ENCODE measurements at regions not wholly inside any gene's neighbourhood (a gene's known extent, or its start where the extent isn't known, plus 50 kb on each side); places are given as distances from the start of the nearest gene placed in this dataset.
"Not testable (repeated sequence)": the region's sequence is repeated elsewhere in the genome, so short reads cannot be mapped to it uniquely, and the experiment has no call there.

DNA sequence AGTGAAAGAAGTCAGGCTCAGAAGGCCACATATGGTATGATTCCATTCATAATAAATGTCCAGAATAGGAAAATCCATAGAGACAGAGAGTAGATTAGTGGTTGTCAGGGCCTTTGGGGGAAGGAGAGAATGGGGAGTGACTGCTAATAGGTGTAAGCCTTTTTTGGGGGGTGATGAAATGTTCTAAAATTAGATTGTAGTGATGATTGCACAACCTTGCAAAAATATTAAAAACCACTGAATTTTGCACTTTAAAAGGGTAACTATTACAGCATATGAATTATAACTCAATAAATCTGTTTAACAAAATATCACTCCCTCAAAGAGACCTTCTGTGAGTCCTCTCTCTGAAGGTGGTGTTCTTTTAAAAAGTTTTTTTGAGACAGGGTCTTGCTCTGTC lies 72.3 kb upstream of the GRK3 start:
- Histone ChIP-seq H3K27me3 (ENCODE audit: control insufficient read depth, insufficient read depth, low read length) (no peaks in the 10 kb centered on the region), H3K27ac (ENCODE audit: low read depth, low read length) (no peak overlapping the region), H3K9ac (ENCODE audit: low read length) (no peak overlapping the region), H3K4me3 (ENCODE audit: low read depth, low read length) (no peak overlapping the region), H3K36me3 (ENCODE audit: control insufficient read depth, insufficient read depth, low read length) (no peaks in the 10 kb centered on the region), H3K4me1 (ENCODE audit: control insufficient read depth, insufficient read depth, low read length) (peaks cover 10% of the 10 kb centered on the region), H3K9me3 (ENCODE audit: control insufficient read depth, insufficient read depth, low read depth, low read length) (no peaks in the 10 kb centered on the region; the same call in 1 of the 2 replicates)

DNA sequence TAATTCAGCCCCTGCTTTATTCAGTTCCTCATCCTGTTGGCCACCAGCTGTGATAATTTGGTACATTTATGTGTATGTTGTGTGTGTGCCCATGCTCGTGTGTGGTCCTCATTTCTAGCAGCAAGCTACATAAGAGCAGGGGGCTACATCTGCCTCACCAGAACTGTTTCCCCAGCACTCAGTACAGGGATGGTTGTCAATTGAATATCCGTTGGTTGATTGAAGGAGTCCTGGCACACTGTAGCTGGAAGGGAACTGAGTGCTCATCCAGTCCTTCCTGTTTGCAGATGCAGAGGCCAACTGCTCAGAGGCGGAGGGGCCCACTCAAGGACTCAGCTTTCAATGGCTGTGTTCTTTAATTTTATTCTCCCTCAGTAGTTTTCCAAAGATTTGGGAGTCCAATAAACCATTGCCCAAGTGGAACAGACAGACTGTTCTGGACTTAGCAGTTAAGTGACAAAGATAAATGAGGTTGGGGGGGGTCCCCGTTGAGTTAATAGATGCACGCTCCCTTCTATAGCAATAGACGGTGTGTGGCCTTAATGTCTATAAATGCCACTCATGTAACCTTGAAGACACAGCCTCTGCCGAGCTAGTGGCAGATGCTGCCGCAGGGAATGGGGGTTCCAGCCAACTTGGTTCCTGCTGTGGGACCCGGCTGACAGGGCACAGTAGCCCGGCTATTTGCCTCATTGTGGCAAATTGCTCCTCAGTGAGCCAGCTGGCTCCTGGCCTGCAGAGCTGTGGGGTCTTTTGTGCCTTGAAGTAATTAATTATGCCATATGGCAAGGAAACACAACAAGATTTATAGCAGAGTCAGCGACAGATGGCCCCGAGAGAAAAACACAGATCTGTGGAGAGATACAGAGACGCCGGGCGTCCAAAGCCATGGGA lies 71.4 kb upstream of the GRK3 start:
- Histone ChIP-seq H3K9ac (ENCODE audit: low read length) (no peak overlapping the region), H3K27me3 (ENCODE audit: control insufficient read depth, insufficient read depth, low read length) (no peaks in the 10 kb centered on the region), H3K36me3 (ENCODE audit: control insufficient read depth, insufficient read depth, low read length) (no peaks in the 10 kb centered on the region), H3K9me3 (ENCODE audit: control insufficient read depth, insufficient read depth, low read depth, low read length) (no peaks in the 10 kb centered on the region; the same call in 1 of the 2 replicates), H3K4me1 (ENCODE audit: control insufficient read depth, insufficient read depth, low read length) (peaks cover 10% of the 10 kb centered on the region), H3K4me3 (ENCODE audit: low read depth, low read length) (no peak overlapping the region), H3K27ac (ENCODE audit: low read depth, low read length) (no peak overlapping the region)

DNA sequence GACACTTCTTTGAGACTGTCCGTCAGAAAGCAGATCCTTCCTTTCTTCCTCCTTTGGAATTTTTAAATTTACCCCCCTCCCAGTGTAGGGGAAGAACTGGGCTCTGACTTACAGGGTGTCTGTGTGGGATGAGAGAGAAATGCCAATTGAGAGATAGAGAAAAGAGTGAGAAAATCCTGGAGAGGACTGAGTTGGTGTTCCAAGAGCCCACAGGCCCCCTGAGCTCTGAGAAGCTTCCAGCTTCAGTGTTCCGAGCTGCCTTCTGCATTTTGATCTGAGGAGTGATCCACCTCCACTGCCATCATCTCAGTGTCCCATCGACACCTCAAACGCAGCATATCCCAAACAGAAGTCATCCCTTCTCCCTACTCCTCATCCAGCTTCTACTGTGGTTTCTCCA lies 70.7 kb upstream of the GRK3 start:
- H3K4me1 ChIP-seq (ENCODE audit: control insufficient read depth, insufficient read depth, low read length): peaks cover 10% of the 10 kb centered on the region
- H3K9ac ChIP-seq (ENCODE audit: low read length): no peak overlapping the region
- no peak overlapping the region for H3K4me3 ChIP-seq (ENCODE audit: low read depth, low read length)
- H3K27ac ChIP-seq (ENCODE audit: low read depth, low read length): no peak overlapping the region
- no peaks in the 10 kb centered on the region; the same call in 1 of the 2 replicates for H3K9me3 ChIP-seq (ENCODE audit: control insufficient read depth, insufficient read depth, low read depth, low read length)
- no peaks in the 10 kb centered on the region for H3K27me3 ChIP-seq (ENCODE audit: control insufficient read depth, insufficient read depth, low read length)
- no peaks in the 10 kb centered on the region for H3K36me3 ChIP-seq (ENCODE audit: control insufficient read depth, insufficient read depth, low read length)

DNA sequence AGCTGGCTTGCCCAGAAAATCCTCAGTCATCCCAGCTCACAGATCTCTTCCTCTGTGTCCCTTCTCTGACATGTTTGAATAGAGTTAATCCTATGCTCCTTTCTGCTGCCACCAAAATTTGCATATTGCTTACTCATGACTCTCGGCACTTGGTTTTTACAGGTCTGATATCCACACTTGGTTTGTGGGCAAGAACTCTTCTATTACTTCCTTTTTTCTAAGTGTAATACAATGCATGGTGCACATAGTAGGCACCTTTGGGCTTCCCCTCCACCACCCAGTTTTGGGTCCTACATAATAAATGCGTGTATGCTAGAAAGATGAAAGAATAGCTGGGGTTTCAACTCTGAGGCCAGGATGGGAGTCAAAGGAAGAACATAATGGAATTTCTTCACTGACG lies 69.7 kb upstream of the GRK3 start:
- Histone ChIP-seq H3K4me1 (ENCODE audit: control insufficient read depth, insufficient read depth, low read length) (peaks cover 10% of the 10 kb centered on the region), H3K27ac (ENCODE audit: low read depth, low read length) (no peak overlapping the region), H3K9ac (ENCODE audit: low read length) (no peak overlapping the region), H3K9me3 (ENCODE audit: control insufficient read depth, insufficient read depth, low read depth, low read length) (no peaks in the 10 kb centered on the region; the same call in 1 of the 2 replicates), H3K4me3 (ENCODE audit: low read depth, low read length) (no peak overlapping the region), H3K36me3 (ENCODE audit: control insufficient read depth, insufficient read depth, low read length) (no peaks in the 10 kb centered on the region), H3K27me3 (ENCODE audit: control insufficient read depth, insufficient read depth, low read length) (no peaks in the 10 kb centered on the region)

DNA sequence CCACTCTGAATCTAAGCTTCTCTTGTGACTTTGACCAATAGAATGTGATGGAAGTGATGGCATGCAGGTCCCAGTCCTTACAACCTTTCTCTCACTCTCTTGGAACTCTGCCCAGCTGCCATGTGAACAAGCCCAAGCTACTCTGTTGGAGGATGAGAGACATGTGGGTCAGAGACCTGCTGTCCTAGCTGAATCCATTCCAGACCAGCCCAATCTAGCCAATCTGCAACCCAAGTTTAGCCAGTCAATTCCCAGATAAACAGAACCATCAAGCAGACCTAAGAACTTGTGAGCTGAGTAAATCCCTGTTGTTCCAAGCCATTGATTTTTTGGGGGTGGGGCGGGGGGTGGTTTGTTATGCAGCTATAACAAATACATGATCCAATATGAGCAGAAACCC lies 69.2 kb upstream of the GRK3 start:
- H3K36me3 ChIP-seq (ENCODE audit: control insufficient read depth, insufficient read depth, low read length): no peaks in the 10 kb centered on the region
- peaks cover 10% of the 10 kb centered on the region for H3K4me1 ChIP-seq (ENCODE audit: control insufficient read depth, insufficient read depth, low read length)
- no peak overlapping the region for H3K27ac ChIP-seq (ENCODE audit: low read depth, low read length)
- no peaks in the 10 kb centered on the region for H3K27me3 ChIP-seq (ENCODE audit: control insufficient read depth, insufficient read depth, low read length)
- H3K4me3 ChIP-seq (ENCODE audit: low read depth, low read length): no peak overlapping the region
- H3K9me3 ChIP-seq (ENCODE audit: control insufficient read depth, insufficient read depth, low read depth, low read length): no peaks in the 10 kb centered on the region
- no peak overlapping the region for H3K9ac ChIP-seq (ENCODE audit: low read length)

DNA sequence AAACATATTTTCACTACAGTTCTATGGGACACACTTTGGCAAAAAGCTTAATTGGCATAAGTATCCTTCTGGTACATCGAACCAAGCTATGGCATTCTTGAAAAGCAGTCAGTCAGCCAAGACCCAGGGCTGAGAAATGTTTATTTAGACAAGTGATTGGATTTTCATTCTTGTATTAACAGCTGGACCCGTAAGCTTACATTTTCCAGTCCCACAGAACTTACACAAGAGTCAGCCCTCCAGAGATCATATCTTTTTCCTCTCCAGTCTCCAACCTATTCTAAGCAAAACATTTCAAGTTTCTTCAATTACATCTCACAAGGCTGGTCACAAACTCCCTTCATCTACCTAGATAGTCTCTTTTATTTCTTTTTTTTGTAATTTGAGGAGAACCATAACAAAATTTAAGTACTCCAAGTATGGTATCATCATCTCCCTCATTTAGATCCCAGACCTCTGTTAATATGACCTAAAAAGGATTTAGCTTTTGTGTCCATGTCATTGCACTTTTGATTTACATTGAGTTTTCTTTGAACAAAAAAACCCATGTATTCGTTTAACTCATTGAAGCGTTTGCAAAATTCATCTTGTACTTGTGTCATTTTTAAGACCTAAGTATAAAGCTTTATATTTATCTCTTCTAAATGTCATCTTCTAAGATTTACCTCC lies 67.9 kb upstream of the GRK3 start:
- H3K36me3 ChIP-seq (ENCODE audit: control insufficient read depth, insufficient read depth, low read length): no peaks in the 10 kb centered on the region
- H3K9ac ChIP-seq (ENCODE audit: low read length): no peak overlapping the region
- H3K27me3 ChIP-seq (ENCODE audit: control insufficient read depth, insufficient read depth, low read length): no peaks in the 10 kb centered on the region
- H3K9me3 ChIP-seq (ENCODE audit: control insufficient read depth, insufficient read depth, low read depth, low read length): no peaks in the 10 kb centered on the region
- peaks cover 10% of the 10 kb centered on the region for H3K4me1 ChIP-seq (ENCODE audit: control insufficient read depth, insufficient read depth, low read length)
- H3K27ac ChIP-seq (ENCODE audit: low read depth, low read length): no peak overlapping the region
- H3K4me3 ChIP-seq (ENCODE audit: low read depth, low read length): no peak overlapping the region

DNA sequence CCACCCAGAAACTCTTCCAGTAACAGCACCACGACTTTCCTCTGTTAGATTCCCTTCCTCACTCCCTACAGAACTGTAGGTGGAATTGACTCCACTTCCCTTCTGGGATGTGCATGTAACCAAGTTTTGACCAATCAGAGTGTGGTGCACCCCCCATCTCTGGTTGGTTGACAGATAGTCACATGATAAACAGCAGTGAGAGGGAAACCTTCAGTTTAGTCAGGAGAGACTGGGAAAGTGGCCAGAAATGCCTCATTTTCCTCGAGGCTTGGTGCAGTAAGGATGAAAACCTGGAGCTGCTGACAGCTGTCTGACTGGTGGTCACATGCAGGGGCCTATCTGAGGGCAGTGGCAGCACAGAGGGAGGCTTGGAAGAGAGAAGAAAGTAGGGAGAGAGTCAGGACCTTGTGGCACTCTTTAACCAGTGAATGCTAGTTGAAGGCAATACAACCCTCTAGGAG lies 67.3 kb upstream of the GRK3 start:
- H3K4me1 ChIP-seq (ENCODE audit: control insufficient read depth, insufficient read depth, low read length): peaks cover 10% of the 10 kb centered on the region
- no peak overlapping the region for H3K27ac ChIP-seq (ENCODE audit: low read depth, low read length)
- H3K9me3 ChIP-seq (ENCODE audit: control insufficient read depth, insufficient read depth, low read depth, low read length): no peaks in the 10 kb centered on the region
- no peaks in the 10 kb centered on the region for H3K27me3 ChIP-seq (ENCODE audit: control insufficient read depth, insufficient read depth, low read length)
- no peaks in the 10 kb centered on the region for H3K36me3 ChIP-seq (ENCODE audit: control insufficient read depth, insufficient read depth, low read length)
- no peak overlapping the region for H3K9ac ChIP-seq (ENCODE audit: low read length)
- no peak overlapping the region for H3K4me3 ChIP-seq (ENCODE audit: low read depth, low read length)

DNA sequence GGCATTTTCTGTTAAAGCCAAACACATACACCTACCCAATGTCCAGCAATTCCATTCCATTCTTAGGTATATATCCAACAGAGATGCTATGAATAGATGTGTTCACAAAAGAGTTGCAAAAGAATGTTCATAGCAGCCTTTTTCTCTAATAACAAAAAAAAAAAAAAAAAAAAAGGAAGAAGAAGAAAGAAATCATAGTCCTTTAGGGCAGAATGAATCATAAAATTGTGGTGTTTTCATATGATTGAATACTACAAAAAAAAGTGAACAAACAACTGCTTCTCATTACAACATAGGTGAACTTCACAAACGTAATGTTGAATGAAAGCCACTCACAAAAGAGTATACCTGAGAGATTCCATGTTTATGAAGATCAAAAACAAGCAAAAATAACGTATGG lies 66.8 kb upstream of the GRK3 start:
- no peaks in the 10 kb centered on the region for H3K27me3 ChIP-seq (ENCODE audit: control insufficient read depth, insufficient read depth, low read length)
- H3K27ac ChIP-seq (ENCODE audit: low read depth, low read length): no peak overlapping the region
- no peak overlapping the region for H3K9ac ChIP-seq (ENCODE audit: low read length)
- H3K4me3 ChIP-seq (ENCODE audit: low read depth, low read length): no peak overlapping the region
- H3K9me3 ChIP-seq (ENCODE audit: control insufficient read depth, insufficient read depth, low read depth, low read length): no peaks in the 10 kb centered on the region
- peaks cover 10% of the 10 kb centered on the region for H3K4me1 ChIP-seq (ENCODE audit: control insufficient read depth, insufficient read depth, low read length)
- H3K36me3 ChIP-seq (ENCODE audit: control insufficient read depth, insufficient read depth, low read length): no peaks in the 10 kb centered on the region

DNA sequence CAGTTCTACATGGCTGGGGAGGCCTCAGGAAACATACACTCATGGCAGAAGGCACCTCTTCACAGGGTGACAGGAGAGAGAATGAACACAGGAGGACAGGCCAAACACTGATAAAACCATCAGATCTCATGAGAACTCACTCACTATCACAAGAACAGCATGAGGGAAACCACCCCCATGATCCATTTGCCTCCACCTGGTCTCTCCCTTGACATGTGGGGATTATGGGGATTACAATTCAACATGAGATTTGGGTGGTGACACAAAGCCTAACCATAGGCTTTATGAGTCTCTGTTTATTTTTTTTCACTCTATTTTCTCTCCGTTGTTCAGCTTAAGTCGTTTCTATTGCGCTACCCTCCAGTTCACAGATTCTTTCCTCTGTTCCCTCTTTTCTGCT lies 63.8 kb upstream of the GRK3 start:
- H3K27me3 ChIP-seq (ENCODE audit: control insufficient read depth, insufficient read depth, low read length); H3K36me3 ChIP-seq (ENCODE audit: control insufficient read depth, insufficient read depth, low read length); H3K4me1 ChIP-seq (ENCODE audit: control insufficient read depth, insufficient read depth, low read length); H3K9ac ChIP-seq (ENCODE audit: low read length); H3K9me3 ChIP-seq (ENCODE audit: control insufficient read depth, insufficient read depth, low read depth, low read length); H3K4me3 ChIP-seq (ENCODE audit: low read depth, low read length); H3K27ac ChIP-seq (ENCODE audit: low read depth, low read length): not testable (repeated sequence)

DNA sequence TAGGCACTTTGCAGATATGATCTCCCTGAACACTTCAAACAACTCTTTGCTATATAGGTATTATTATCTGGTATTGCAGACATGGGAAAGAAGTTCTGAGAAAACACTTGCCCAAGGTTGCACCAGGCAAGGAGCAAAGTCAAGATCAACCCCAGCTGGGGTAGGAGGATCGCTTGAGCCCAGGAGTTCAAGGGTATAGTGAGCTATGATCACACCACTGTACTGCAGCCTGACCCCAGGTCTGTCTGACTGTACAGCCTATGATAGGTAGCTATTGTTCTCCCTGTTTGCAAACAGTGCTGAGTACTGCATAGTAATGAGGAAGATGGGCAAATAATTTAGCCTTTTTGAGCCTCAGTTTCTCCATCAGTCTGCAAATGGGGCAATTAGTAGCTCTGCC lies 60.5 kb upstream of the GRK3 start:
- not testable (repeated sequence) for H3K4me3 ChIP-seq (ENCODE audit: low read depth, low read length); H3K27me3 ChIP-seq (ENCODE audit: control insufficient read depth, insufficient read depth, low read length); H3K36me3 ChIP-seq (ENCODE audit: control insufficient read depth, insufficient read depth, low read length); H3K27ac ChIP-seq (ENCODE audit: low read depth, low read length); H3K9ac ChIP-seq (ENCODE audit: low read length); H3K9me3 ChIP-seq (ENCODE audit: control insufficient read depth, insufficient read depth, low read depth, low read length)
- H3K4me1 ChIP-seq (ENCODE audit: control insufficient read depth, insufficient read depth, low read length): peaks cover 13% of the 10 kb centered on the region

DNA sequence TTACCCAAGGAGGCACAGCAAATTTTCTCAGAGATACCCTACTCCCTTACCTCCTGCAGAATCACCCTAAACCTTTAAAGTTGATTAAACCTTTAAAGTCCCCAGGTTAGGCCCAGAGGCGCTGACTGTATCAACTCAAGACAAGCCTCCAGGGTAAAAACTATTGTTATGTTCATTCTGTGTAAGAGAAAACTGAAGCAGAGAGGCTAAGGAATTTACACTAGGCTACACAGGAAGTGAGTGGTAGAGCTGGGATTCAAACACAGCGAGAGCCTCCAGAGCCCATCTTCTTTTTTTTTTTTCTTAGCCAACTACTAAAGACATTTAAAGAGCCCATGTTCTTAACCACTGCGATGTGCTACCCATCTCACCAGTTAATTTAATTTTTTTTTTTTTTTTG lies 56.3 kb upstream of the GRK3 start:
- H3K9ac ChIP-seq (ENCODE audit: low read length): no peak overlapping the region
- H3K4me3 ChIP-seq (ENCODE audit: low read depth, low read length): no peak overlapping the region
- no peaks in the 10 kb centered on the region for H3K9me3 ChIP-seq (ENCODE audit: control insufficient read depth, insufficient read depth, low read depth, low read length)
- H3K27me3 ChIP-seq (ENCODE audit: control insufficient read depth, insufficient read depth, low read length): no peaks in the 10 kb centered on the region
- H3K4me1 ChIP-seq (ENCODE audit: control insufficient read depth, insufficient read depth, low read length): peaks cover 13% of the 10 kb centered on the region
- H3K36me3 ChIP-seq (ENCODE audit: control insufficient read depth, insufficient read depth, low read length): peaks cover 11% of the 10 kb centered on the region; the same call in 1 of the 2 replicates
- peak overlapping the region; percentile 22; the same call in 1 of the 2 replicates for H3K27ac ChIP-seq (ENCODE audit: low read depth, low read length)

All from HUES6 (cell line).